ENCODE measurements at regions not wholly inside any gene's neighbourhood (a gene's known extent, or its start where the extent isn't known, plus 50 kb on each side); places are given as distances from the start of the nearest gene placed in this dataset.

DNA sequence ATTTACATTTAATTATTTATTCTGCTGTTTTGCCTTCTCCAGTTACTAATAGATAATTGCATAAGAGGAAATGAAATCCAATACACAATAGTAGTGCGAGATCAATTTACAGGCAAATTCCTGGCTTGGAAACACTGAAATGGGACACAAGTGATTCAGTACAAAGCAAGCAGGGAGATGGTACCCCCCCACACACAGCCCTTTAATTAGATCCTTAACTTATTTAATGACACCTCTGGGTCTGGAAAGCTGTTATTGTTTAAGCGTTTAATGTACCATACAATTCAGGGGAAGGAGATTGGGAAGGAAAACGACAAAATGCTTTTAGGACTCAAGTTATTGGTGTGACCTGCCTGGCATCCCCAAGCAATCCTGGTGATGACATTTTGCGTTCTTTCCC lies 318.2 kb downstream of the NPIPA8 start:
- ATAC-seq, result no peak
- no peak for DNase-seq (ENCODE audit: missing footprints)
- intact Hi-C loops (cut with DNase I), result no loop called here

DNA sequence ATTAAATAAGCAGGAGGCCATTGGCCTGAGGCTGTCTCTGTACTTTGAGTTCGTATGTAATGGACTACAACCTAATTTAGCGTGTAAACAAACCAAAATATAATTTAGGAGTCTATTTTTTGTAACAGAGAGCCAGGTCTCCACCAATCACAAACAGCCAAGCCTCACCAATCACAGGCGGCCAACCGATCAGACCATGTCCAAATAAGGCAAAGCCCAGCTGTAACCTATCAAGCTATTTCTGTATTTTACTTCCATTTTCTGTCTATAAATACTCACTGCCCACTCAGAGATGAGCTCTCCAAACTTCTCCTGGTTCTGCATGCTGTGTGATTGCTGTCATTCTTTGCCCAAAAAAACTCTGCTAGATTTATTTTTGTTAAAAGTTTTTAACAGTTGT lies 322.7 kb downstream of the NPIPA8 start:
- intact Hi-C loops (cut with DNase I), result no loop called here
- DNase-seq (ENCODE audit: missing footprints), result no peak
- ATAC-seq, result no peak

DNA sequence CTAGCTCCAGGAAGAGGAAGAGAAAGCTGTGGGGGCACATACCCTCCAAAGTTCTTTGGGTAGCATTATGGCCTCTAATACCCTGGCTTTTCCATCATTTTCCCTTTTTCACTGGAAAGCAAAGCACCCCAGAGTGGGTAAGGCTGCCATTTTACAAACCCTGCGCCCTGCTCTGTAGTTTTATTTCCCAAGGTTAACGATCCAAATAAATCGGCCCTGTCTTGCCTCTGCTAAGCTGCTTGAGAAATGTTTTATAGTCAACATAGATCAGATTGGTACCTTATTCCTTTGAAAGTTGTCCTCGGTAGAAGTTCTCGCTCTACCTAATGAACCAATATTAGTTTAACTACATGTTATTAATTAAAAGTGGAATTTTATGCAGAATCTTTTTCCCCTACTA lies 328.2 kb downstream of the NPIPA8 start:
- ATAC-seq (no peak), DNase-seq (ENCODE audit: missing footprints) (no peak)
- intact Hi-C loops (cut with DNase I), result no loop called here

DNA sequence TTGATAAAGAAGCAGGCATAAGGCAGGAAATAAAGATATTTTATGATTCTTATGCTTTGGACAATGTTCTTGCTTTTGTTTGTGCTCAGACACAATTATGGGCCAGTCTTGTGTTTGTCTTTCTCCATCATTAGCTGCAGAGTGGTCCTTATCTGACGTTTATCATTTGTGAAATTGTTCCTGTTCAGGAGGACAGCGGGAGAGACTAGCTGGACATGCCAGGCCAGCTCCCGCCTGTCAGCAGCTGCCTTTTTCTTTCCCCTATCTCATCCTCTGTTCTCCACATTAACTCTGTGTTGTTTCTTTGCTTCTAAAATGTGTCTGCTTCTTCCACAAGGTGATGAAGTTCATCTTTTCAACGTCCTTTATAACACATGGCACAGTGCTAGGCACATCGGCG lies 333.5 kb downstream of the NPIPA8 start:
- intact Hi-C loops (cut with DNase I), result no loop called here
- ATAC-seq (no peak), DNase-seq (ENCODE audit: missing footprints) (no peak)

DNA sequence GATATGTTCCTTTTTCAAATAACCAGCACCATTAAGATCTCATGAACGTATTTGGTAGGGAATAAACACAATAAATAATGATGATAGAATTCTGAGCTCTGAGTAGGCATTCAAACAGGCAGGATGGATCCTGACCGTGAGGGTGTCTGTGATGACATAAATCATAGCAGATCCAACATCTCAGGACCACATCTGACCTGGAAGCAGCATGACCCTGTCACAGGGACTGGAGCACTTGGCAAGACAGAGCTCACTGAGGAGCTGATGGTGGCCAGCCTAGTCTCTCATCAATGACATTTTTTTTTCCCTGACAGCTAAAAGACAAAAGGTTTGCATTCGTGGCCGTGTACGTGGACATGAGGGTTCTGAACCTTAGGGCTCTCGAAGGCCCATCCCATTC lies 337.5 kb downstream of the NPIPA8 start:
- intact Hi-C loops (cut with DNase I), result no loop called here
- ATAC-seq (no peak), DNase-seq (ENCODE audit: missing footprints) (no peak)

DNA sequence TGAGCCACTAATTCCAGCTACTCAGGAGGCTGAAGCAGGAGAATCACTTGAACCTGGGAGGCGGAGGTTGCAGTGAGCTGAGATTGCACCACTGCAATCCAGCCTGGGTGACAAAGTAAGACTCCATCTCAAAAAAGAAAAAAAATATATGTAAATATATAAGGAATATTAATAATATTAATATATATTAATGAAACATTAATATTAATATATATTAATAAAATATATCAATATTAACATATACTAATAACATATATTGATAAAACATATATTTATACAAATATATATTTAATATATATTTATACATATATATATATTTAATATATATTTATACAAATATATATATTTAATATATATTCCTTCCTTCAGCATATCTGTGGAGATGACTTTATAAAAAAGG lies 338.0 kb downstream of the NPIPA8 start:
- ATAC-seq (no peak), DNase-seq (ENCODE audit: missing footprints) (no peak)
- intact Hi-C loops (cut with DNase I), result no loop called here

DNA sequence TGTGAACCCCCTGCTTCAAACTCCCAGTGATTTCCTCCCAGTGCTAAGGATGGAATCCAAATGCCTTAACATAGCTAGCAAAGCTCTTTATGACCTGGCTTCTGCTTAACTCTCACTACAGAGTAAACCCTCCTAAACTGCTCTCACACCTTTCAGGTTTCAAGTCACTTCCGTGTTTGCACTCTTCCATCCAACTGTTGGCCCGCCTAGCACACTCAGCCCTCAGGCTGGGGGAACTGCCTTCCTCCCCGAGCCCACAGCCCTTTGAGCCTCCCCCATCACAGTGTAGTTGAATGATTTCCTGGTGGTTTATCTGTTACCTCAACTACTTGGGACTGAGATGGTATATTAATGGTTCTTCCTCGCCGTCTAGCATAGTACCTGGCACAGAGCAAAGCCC lies 342.5 kb downstream of the NPIPA8 start:
- intact Hi-C loops (cut with DNase I), result no loop called here
- no peak for ATAC-seq

DNA sequence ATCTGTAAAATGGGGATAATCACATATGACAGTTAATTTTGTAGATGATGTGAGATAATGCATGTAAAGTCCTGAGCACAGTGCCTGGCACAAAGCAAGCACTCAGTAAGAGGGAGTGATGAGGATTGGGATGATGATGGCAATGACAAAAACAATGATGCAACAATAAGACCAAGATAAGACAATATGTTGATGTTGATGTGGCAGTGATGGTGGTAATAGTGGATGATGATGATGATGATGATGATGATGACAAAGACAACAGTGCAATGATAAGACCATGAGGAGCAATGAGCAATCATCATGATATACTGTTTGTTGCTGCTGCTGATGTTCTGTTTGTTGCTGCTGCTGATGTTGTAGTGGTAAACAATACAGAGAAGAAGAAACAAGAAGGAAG lies 344.1 kb downstream of the NPIPA8 start:
- intact Hi-C loops (cut with DNase I), result no loop called here
- ATAC-seq (no peak), DNase-seq (ENCODE audit: missing footprints) (no peak)

More for the DNA sequence above, 342.5 kb downstream of the NPIPA8 start:
- no peak for DNase-seq (ENCODE audit: missing footprints)

DNA sequence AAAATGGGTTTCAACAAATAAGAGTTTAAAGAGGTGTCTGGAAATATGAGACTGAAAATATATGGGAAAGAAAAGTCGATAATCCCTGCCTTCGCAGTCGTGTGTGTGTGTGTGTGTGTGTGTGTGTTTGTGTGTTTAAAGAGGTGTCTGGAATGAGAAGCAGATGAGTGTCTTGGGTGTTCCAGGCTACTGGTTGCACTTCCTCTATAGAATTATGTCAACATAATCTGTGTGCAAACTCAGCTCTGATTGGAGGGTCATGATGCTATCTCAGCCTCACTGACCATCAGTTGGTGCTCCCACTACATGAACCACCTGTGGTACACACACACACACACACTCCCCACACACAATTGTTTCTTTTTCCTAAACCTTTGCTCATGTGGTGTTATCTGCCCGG lies 347.3 kb downstream of the NPIPA8 start:
- intact Hi-C loops (cut with DNase I), result no loop called here
- DNase-seq (ENCODE audit: missing footprints) (no peak), ATAC-seq (no peak)

DNA sequence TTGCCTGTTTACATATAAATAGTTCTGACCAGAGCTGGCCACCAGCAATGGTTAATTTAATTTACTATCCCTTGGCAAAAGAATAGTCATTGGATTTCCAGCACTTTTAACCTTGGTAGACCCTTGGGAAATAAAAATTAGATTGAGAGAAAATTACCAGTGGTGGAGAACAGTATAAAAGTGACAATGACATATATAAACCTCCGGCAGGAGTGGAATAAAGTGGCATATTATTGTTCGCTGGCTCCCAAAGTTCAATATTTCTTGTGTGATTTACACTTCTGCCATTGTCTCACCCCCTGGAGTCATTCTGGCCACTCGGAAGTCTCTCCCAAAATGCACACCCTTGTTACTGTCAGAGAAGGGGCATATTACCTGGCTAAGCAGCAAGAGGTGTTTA lies 347.7 kb downstream of the NPIPA8 start:
- intact Hi-C loops (cut with DNase I), result no loop called here
- ATAC-seq, result no peak
- no peak for DNase-seq (ENCODE audit: missing footprints)

DNA sequence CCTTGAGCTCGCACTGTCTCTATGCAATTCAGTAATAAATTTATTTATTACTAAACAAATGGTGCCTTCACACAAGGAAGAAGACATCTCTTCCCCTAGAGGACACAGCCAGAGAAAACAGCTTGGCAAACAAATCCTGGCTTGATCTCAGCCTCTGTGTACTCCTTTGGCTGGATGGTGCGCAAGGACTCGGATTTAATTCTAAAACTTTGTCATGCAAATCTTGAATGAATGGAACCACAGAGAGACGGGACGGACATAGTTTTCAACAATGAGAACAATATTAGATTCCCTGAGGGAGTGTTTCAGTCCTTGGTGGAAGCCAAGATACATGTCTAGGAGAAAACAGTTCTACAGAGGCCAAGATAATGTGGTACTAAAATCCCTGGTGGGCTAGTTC lies 349.5 kb downstream of the NPIPA8 start:
- no peak for DNase-seq (ENCODE audit: missing footprints)
- intact Hi-C loops (cut with DNase I), result no loop called here
- ATAC-seq, result no peak

DNA sequence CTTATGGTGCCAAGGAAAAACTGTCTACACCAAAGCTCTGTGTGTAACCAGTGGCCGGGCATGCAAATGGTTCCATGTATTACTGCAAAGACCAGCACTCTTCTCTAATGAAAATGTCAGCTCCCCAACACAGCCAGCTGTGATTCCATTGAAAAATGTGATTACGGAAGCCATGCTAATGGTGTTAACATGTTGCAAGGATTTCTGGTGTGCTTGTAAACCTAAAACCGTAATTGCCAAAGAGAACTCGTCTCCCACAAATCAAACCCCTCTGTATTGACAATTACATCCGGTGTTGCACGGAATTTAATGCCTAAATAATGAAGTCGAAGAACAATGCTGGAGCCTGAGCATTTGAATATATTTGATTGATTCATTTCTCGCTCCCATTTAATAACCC lies 351.7 kb downstream of the NPIPA8 start:
- intact Hi-C loops (cut with DNase I), result no loop called here

DNA sequence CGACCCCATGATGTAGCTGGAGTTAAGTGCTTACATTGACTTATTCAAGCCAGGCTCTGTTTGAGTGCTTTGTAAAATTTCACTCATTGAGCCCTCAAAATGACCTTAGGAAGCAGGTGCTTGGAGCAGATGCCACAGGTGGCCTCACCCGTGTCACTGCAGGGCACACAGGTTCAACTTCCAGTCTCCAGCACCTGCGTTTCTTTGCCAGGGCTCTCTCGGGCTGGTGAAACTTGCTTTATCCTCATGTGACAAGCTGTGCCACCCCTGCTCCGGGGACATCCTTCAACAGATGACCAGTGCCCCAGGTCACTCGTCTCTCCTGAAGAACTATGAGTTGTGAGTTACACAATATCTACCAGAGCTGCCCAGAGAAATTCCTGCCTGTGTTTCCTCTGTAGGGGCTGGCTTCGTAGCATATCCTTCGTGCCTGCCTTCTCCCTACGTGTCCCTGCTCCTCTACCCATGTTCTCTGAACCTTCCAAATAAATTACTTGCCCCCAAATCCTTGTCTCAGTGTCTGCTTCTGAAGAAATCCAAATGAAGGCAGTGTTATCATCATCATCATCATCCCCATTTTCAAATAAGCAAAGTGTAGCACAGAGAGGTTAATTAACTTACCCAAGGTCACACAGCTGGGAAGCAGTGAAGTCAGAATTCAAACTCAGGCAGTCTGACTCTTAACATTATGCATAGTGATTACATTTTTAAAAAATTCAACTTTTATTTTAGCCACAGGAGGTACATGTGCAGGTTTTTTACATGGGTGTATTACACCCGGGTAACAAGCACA lies 352.5 kb downstream of the NPIPA8 start:
- DNase-seq (ENCODE audit: missing footprints) (no peak), ATAC-seq (no peak)
- intact Hi-C loops (cut with DNase I), result no loop called here

More for the DNA sequence above, 351.7 kb downstream of the NPIPA8 start:
- ATAC-seq, result no peak
- DNase-seq (ENCODE audit: missing footprints), result no peak

DNA sequence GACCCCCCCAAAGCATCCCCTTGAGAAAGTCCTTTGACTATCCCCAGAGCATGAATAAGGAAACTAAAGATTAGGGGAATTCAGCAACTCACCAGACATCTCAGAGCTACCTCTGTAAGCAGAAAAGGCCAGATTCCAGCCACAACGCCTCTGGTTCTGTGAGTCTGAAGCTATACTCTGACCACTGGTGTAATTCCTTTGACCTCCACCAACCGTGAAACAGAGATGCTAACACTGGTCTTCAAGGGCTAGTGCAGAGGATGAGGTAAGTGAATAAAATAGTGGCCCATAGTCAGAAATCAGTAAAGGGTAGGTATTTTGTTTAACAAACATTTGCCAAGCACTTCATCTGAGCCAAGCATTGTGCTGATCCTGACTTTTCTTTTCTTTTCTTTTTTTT lies 353.4 kb downstream of the NPIPA8 start:
- intact Hi-C loops (cut with DNase I), result no loop called here
- no peak for DNase-seq (ENCODE audit: missing footprints)
- no peak for ATAC-seq

DNA sequence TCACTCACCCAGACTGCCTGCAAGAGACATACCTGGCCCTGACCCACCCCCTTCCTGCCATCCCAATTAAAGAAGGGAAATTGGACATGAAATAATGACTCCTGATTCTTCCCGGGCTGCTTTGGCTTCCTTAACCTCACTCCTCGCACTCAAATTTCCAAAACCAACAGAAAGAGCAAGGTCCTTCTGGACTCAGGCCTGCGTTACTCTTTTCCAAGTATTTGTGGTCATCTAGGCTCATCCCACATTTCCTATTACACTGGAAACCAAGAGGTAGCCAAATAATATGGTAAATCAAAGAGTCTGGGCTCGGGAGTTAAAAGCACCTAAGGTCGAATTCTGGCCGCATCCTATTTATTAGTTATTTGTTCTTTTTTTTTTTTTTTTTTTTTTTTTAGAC lies 359.3 kb downstream of the NPIPA8 start:
- no peak for DNase-seq (ENCODE audit: missing footprints)
- intact Hi-C loops (cut with DNase I), result no loop called here
- ATAC-seq, result no peak

DNA sequence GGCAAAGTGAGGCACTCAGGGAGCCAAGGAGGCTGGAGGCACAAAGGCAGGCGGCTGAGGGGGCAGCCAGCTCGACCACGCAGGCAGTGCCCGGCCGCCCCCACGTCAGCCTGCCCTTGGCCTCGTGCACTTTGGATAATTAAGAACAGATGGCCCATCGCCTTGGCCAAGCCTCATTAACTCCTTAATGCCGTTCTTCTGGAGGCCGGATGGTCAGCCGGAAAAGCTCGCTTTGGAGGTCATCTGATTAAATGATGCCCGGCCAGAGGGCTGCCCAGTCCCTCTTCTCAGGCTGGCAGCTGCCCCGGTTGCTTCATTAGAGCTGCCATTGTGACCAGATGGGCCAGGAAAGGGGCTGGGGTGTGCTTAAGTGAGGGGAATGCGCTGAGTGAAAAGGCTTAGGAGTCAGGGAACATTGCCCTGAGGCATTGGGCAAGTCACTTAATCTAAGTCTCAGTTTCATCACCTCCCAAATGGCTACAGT lies 364.0 kb downstream of the NPIPA8 start:
- DNase-seq (ENCODE audit: missing footprints), result no peak
- no peak for ATAC-seq
- intact Hi-C loops (cut with DNase I), result no loop called here

DNA sequence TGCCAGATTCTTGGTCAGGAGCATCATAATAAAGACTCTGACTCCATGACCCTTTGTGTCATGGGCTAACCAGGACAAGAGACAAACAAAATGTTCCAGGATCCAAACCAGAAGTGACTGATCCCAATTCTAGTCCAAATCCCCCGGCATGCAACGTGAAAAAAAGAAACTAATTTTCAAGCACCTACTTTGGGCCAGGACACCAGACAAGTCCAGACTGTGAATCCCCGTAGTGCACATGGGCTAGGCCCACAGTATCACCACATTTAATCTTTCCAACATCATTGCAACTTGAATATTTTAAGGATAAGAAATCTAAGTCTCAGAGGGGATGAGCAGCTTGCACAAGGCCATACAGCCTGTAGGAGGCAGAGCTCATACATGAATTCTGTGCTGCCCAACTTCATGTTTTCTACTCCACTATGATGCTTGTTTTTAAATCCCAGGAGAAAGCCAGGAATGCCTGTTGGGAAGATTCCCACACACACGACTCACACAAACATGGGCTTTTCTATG lies 365.7 kb downstream of the NPIPA8 start:
- intact Hi-C loops (cut with DNase I), result no loop called here
- ATAC-seq (no peak), DNase-seq (ENCODE audit: missing footprints) (no peak)

DNA sequence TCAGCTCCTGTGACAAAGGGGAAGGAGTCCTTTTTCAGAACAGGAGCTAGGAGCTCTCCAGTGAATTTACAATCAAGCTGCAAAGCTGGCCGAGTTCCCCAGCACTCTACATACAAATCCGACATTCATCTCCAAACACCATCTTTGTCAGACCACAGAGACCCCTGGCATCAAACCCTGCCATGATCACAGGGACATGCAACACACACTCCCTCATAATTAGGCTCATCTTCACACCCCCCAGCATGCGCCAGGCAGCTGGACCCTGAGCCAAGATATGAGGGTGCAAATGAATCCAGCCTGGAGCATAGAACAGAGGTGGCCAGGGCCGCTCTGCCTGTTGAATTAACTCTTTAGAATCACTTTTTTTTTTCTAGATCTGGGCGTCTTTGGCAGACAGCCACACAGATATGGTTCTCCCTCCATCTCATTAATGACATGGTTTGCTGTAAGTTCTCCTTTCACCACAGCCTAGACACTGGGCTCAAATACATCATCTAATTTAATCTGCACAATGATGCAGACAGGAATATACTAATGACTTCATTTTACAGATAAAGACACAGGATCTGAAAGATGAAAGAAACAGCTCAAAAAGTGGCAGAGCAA lies 366.3 kb downstream of the NPIPA8 start:
- intact Hi-C loops (cut with DNase I), result no loop called here
- DNase-seq (ENCODE audit: missing footprints) (no peak), ATAC-seq (no peak)

DNA sequence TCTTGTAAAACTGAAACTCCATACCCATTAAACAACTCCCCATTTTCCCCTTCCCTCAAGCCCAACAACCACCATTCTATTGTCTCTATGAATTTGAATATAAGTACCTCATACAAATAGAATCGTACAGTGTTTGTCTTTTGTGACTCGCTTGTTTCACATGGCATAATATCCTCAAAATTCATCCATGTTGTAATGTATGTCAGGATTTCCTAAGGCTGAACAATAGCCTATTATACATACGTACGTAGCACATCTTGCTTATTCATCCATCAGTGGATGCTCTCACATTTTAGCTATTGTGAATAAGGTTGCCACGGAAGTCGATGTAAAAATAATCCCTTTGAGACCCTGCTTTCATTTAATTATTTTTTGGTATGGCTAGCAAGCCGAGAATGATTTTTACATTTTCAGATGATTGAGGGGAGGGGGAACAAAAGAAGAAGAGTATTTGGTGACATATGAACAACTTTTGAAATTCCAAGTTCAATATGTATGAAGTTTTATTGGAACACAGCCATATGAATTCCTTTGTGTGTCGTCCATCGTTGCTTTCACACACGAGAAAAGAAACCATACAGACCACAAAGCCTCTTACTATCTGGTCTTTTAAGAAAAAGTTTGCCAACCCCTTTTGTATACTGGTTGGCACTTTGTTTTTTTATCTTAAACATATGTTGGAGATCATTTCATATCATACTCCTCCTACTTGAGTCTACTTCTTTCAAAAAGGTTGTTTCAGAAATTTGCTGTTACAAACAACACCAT lies 371.2 kb downstream of the NPIPA8 start:
- no peak for ATAC-seq
- intact Hi-C loops (cut with DNase I), result no loop called here
- no peak for DNase-seq (ENCODE audit: missing footprints)

DNA sequence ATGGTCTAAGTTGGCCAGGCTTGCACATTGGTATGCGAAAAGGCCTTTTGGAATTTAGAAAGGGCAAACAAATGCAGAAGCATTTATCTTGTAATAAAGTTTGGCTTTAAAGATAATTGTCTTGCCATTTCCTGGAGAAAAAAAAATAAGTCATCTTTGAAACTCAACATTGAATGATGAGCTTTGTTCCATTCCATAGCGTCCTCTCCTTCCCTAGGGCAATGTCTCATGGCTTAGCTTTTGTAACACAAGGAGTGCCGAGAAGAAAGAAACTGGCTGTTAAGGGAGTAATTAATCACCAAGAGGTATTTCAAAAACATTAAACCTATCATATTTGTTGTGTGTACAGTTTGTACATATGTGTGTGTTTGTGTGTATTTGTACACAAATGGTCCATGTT lies 372.3 kb downstream of the NPIPA8 start:
- intact Hi-C loops (cut with DNase I), result no loop called here
- no peak for ATAC-seq
- no peak for DNase-seq (ENCODE audit: missing footprints)
